GM12878 (cell line): ENCODE measurements at regions not wholly inside any gene's neighbourhood (a gene's known extent, or its start where the extent isn't known, plus 50 kb on each side); places are given as distances from the start of the nearest gene placed in this dataset.

Experiments used
- ATAC-seq: fragments of 200-7000 bp; cut with Tn5 transposase; 3 replicates; pipeline ENCODE4 v1.9.1; 2020; ENCODE audit warnings: mild to moderate bottlenecking, moderate library complexity
- BruUV-seq: library from RNA; stranded (reverse); fragments of 400-500 nt; replicated peaks from 2 replicates; lab custom pipeline; 2021; lab: Mats Ljungman, UMichigan
- CTCF ChIA-PET: fragments of 300-600 bp; sonication (Branson Sonifier 250); formaldehyde crosslinking; extraction: SDS; loops from one replicate; lab custom pipeline; 2021; ENCODE audit warnings: inconsistent platforms; lab: Yijun Ruan, JAX
- POLR2A ChIA-PET: fragments of 350-600 bp; formaldehyde crosslinking; extraction: SDS; loops from one replicate; lab custom pipeline; 2021; ENCODE audit warnings: inconsistent platforms; lab: Charles Lee
- RAD21 ChIA-PET: fragments of 300-600 bp; sonication (Branson Sonifier 250); formaldehyde crosslinking; loops from one replicate; lab custom pipeline; 2023; ENCODE audit warnings: antibody characterized with exemption; ENCODE audit not compliant: unreplicated experiment; lab: Charles Lee
- SMC1A ChIA-PET: fragments of 300-600 bp; sonication (Branson Sonifier 250); formaldehyde crosslinking; loops from one replicate; lab custom pipeline; 2023; ENCODE audit not compliant: unreplicated experiment, uncharacterized antibody; lab: Charles Lee
- DNase-seq: peaks from one replicate; pipeline ENCODE4 v3.0.0-alpha.2; 2011; ENCODE audit warnings: low read depth, low spot score
- FAIRE-seq: peaks from 3 replicates; lab custom pipeline; 2011; peaks lifted over from hg19 to GRCh38; lab: Jason Lieb, UNC
- H2AFZ ChIP-seq: 2 replicates; pipeline ENCODE4 v1.6.0; 2011; ENCODE audit warnings: low read depth, low read length, control low read depth; ENCODE audit not compliant: control insufficient read depth
- H3K27ac ChIP-seq: 2 replicates; pipeline ENCODE4 v1.5.1; 2011; ENCODE audit warnings: control low read depth; ENCODE audit not compliant: control insufficient read depth, insufficient read depth
- H3K27me3 ChIP-seq, 2 experiments: replicated peaks in 1 of 2; 2 replicates each; pipeline versions ENCODE4 v1.6.0 to v1.6.1; 2011; ENCODE audit warnings: low read length in 1 of 2; ENCODE audit not compliant: control insufficient read depth in 2 of 2, insufficient read depth in 2 of 2
- H3K36me3 ChIP-seq, 2 experiments: 2 replicates each; pipeline ENCODE4 v1.5.1; 2011; ENCODE audit warnings: low read length in 1 of 2; ENCODE audit not compliant: control insufficient read depth in 2 of 2, insufficient read depth in 2 of 2
- H3K4me1 ChIP-seq: 2 replicates; pipeline ENCODE4 v1.6.1; 2011; ENCODE audit warnings: mild to moderate bottlenecking, low read length, moderate library complexity, mixed read lengths; ENCODE audit not compliant: control insufficient read depth, insufficient read depth
- H3K4me2 ChIP-seq: 2 replicates; pipeline ENCODE4 v1.6.0; 2011; ENCODE audit warnings: control low read depth; ENCODE audit not compliant: control insufficient read depth, insufficient read depth
- H3K4me3 ChIP-seq: fragments of 200-600 bp; sonication (generic); 2 replicates; pipeline ENCODE4 v1.5.1; 2016
- H3K79me2 ChIP-seq: 2 replicates; pipeline ENCODE4 v1.6.0; 2011; ENCODE audit warnings: low read length; ENCODE audit not compliant: control insufficient read depth, insufficient read depth
- H3K9ac ChIP-seq: 2 replicates; pipeline ENCODE4 v1.8.0; 2011; ENCODE audit warnings: low read length, control low read depth, mixed read lengths; ENCODE audit not compliant: control insufficient read depth, insufficient read depth
- H3K9me3 ChIP-seq: replicated peaks from 3 replicates; pipeline ENCODE4 v1.5.1; 2011; ENCODE audit warnings: mild to moderate bottlenecking, low read length; ENCODE audit not compliant: control insufficient read depth, insufficient read depth
- H4K20me1 ChIP-seq: 2 replicates; pipeline ENCODE4 v1.6.0; 2011; ENCODE audit not compliant: control insufficient read depth, insufficient read depth
- CBX5 ChIP-seq: sonication (generic); IDR thresholded peaks from 2 replicates; pipeline ENCODE4 v1.6.1; 2016; ENCODE audit warnings: low read depth, moderate library complexity, mild to moderate bottlenecking, inconsistent platforms
- CHD1 ChIP-seq: IDR thresholded peaks from 2 replicates; pipeline ENCODE4 v1.6.1; 2012; ENCODE audit warnings: low read depth, low read length, improper control_type of control experiment
- FOS ChIP-seq: IDR thresholded peaks from 3 replicates; pipeline ENCODE4 v1.6.1; 2011; ENCODE audit warnings: borderline replicate concordance; ENCODE audit not compliant: insufficient read length; ENCODE audit errors: extremely low read depth
- IKZF2 ChIP-seq, 2 experiments: fragments of 450-650 bp; IDR thresholded peaks; 2 replicates each; pipeline ENCODE4 v1.6.1; 2017; ENCODE audit warnings: mild to moderate bottlenecking in 2 of 2, moderate library complexity in 2 of 2
- MEF2A ChIP-seq: IDR thresholded peaks from 2 replicates; pipeline ENCODE4 v1.6.1; 2011; ENCODE audit warnings: low read depth, mild to moderate bottlenecking, low read length, moderate library complexity; ENCODE audit not compliant: insufficient read depth
- POLR2AphosphoS5 ChIP-seq: IDR thresholded peaks from 2 replicates; pipeline ENCODE4 v1.6.1; 2011; ENCODE audit warnings: mild to moderate bottlenecking, low read length, inconsistent platforms
- SP1 ChIP-seq: IDR thresholded peaks from one replicate; pipeline ENCODE4 v1.6.1; 2011; ENCODE audit warnings: low read depth, low read length
- WGBS: methylation state at CpG from one replicate; pipeline ENCODE4 v1.1.6; 2016; ENCODE audit warnings: low lambda C conversion rate; ENCODE audit not compliant: insufficient replicate concordance, insufficient coverage; ENCODE audit errors: missing lambda C conversion rate; 5-methylcytosine and 5-hydroxymethylcytosine counted together
- in situ Hi-C: fragments of 300-500 bp; cut with MboI; formaldehyde crosslinking; loops from 9 replicates; pipeline ENCODE4 v1.14.3; 2018; ENCODE audit warnings: mixed read lengths
- intact Hi-C: fragments of 100-400 bp; cut with micrococcal nuclease; formaldehyde crosslinking; loops from one replicate; pipeline ENCODE4 v1.14.2; 2022; ENCODE audit not compliant: unreplicated experiment
- TF ChIP-seq, protein P1 (sequence below): fragments of 450-650 bp; formaldehyde crosslinking; IDR thresholded peaks from 2 replicates; pipeline ENCODE4 v1.5.0; 2022; ENCODE audit warnings: mild to moderate bottlenecking, missing genetic modification characterization

DNA sequence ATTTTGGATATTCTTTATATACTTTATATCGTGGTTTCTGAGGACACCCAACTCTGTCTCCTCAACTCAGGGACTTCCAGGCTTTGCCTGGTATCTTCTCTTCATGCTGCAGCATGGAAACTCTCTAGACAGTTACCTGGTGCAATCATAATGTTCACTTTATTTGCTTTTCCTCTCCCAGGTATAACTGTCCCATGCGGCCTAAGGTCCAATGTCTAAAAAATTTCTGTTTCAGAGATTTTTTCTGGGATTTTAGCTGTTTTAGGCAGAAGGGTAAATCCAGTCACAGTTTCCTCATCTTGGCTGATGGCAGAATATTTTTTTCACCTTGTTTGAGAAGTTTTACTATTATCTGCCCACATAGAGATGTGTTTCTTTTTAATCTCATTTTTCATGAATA, 139.9 kb upstream of the KCNMB2 start (continued):
- TF ChIP-seq, protein P1, sequence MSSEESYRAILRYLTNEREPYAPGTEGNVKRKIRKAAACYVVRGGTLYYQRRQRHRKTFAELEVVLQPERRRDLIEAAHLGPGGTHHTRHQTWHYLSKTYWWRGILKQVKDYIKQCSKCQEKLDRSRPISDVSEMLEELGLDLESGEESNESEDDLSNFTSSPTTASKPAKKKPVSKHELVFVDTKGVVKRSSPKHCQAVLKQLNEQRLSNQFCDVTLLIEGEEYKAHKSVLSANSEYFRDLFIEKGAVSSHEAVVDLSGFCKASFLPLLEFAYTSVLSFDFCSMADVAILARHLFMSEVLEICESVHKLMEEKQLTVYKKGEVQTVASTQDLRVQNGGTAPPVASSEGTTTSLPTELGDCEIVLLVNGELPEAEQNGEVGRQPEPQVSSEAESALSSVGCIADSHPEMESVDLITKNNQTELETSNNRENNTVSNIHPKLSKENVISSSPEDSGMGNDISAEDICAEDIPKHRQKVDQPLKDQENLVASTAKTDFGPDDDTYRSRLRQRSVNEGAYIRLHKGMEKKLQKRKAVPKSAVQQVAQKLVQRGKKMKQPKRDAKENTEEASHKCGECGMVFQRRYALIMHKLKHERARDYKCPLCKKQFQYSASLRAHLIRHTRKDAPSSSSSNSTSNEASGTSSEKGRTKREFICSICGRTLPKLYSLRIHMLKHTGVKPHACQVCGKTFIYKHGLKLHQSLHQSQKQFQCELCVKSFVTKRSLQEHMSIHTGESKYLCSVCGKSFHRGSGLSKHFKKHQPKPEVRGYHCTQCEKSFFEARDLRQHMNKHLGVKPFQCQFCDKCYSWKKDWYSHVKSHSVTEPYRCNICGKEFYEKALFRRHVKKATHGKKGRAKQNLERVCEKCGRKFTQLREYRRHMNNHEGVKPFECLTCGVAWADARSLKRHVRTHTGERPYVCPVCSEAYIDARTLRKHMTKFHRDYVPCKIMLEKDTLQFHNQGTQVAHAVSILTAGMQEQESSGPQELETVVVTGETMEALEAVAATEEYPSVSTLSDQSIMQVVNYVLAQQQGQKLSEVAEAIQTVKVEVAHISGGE (CRISPR knock-in tag): no peak
- no peak for TF ChIP-seq CHD1
- TF ChIP-seq, all 136 proteins: peak for 0

DNA sequence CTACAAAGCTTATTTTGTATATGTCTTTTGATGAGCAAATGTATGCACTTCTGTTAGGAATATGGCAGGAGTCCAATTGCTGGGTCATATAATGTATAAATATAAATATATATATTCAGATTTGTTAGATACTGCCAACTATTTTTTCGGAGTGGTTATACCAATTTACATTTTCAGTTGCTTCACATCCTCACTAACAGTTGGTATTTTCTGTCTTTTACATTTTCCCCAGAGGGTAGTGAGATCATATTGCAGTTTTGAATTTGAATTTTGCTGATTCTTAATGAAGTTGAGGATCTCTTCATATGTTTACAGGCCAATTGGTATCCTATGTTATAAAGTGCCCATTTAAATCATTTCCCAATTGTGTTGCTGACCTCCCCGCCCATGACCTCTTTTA, 139.0 kb upstream of the KCNMB2 start:
- BruUV-seq: no TSS peak
- H3K79me2 ChIP-seq: no peaks in the 10 kb centered on the region
- no peak overlapping the region for H3K27ac ChIP-seq
- no peaks in the 10 kb centered on the region for H3K27me3 ChIP-seq
- no peak overlapping the region for H3K4me2 ChIP-seq
- H3K9me3 ChIP-seq: no peaks in the 10 kb centered on the region
- in situ Hi-C loops: no loop called here
- no peaks in the 10 kb centered on the region for H3K36me3 ChIP-seq
- no peak overlapping the region for H3K4me3 ChIP-seq
- FAIRE-seq: no peak
- H4K20me1 ChIP-seq: no peaks in the 10 kb centered on the region
- ChIA-PET RAD21 (no interaction called here), POLR2A (no interaction called here), SMC1A (no interaction called here)
- no peak for ATAC-seq
- H3K9ac ChIP-seq: no peak overlapping the region
- TF ChIP-seq IKZF2 (IDR thresholded peaks at IDR 0.05): no peak
- TF ChIP-seq FOS: no peak
- no peak for TF ChIP-seq SP1
- TF ChIP-seq POLR2AphosphoS5: no peak
- TF ChIP-seq MEF2A: no peak
- TF ChIP-seq CBX5: no peak
- TF ChIP-seq, all 136 proteins: peak for 0
- CTCF ChIA-PET: interaction anchor here (0.6 kb wide), 1 partner anchor 79 kb away, joined by 3 read pairs; no protein-coding TSS in a partner anchor
- intact Hi-C loops: no loop called here
- no peaks in the 10 kb centered on the region for H3K4me1 ChIP-seq
- no peak for DNase-seq
- 49% methylated on average over 2 of the region's 2 CpGs for WGBS
- H2AFZ ChIP-seq: no peak overlapping the region
